ENCODE measurements at regions not wholly inside any gene's neighbourhood (a gene's known extent, or its start where the extent isn't known, plus 50 kb on each side); places are given as distances from the start of the nearest gene placed in this dataset.

DNA sequence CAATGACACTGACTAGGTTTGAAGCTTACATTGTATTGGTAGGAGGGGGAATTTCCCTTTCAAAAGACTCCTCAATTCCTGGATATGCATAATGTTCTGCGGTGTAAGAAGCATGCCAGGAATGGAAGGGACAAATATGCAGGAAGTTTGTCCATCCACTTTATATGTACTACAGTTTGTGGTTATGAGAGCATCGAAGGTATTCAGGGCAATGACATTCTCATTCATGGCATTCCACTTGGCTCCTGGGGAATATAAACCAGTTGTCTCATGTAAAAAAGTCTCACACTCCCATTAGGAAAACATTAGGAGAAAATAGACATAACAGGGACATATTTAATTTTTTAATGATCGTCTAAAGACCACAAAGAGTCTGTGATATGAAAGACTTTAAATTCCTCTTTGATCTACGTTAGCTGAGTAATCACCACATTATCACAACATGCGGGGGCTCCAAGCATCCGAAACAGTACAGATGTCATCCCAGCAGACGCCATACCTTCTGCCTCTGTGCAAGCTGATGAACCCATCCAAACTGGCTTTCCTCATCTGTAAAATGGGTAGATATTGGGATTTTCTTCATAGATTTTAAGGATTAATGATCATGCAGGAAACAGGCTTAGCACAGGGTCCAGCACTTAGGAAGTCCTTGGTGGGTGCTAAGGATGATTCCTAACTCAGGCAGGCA is 675.3 kb downstream of the INHBA start:
- TF ChIP-seq, protein P1, sequence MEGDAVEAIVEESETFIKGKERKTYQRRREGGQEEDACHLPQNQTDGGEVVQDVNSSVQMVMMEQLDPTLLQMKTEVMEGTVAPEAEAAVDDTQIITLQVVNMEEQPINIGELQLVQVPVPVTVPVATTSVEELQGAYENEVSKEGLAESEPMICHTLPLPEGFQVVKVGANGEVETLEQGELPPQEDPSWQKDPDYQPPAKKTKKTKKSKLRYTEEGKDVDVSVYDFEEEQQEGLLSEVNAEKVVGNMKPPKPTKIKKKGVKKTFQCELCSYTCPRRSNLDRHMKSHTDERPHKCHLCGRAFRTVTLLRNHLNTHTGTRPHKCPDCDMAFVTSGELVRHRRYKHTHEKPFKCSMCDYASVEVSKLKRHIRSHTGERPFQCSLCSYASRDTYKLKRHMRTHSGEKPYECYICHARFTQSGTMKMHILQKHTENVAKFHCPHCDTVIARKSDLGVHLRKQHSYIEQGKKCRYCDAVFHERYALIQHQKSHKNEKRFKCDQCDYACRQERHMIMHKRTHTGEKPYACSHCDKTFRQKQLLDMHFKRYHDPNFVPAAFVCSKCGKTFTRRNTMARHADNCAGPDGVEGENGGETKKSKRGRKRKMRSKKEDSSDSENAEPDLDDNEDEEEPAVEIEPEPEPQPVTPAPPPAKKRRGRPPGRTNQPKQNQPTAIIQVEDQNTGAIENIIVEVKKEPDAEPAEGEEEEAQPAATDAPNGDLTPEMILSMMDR (IDR thresholded peaks at IDR 0.05), result no peak
- TF ChIP-seq POLR2A (IDR thresholded peaks at IDR 0.05), result no peak
